RWPE1 (cell line): ENCODE measurements at regions not wholly inside any gene's neighbourhood (a gene's known extent, or its start where the extent isn't known, plus 50 kb on each side); places are given as distances from the start of the nearest gene placed in this dataset.

Experiments used
- CTCF ChIA-PET: fragments of 350-600 bp; sonication (Branson Sonifier 250); formaldehyde crosslinking; extraction: SDS; loops from one replicate; lab custom pipeline; 2021; lab: Yijun Ruan, JAX
- POLR2A ChIA-PET: fragments of 400-600 bp; formaldehyde crosslinking; extraction: SDS; loops from one replicate; lab custom pipeline; 2020; ENCODE audit warnings: antibody characterized with exemption; ENCODE audit not compliant: low non-redundant PET; lab: Yijun Ruan, JAX
- DNase-seq: peaks from one replicate; pipeline ENCODE4 v3.0.0; 2012; ENCODE audit warnings: low spot score
- H3K27ac ChIP-seq: fragments of 450-650 bp; 2 replicates; pipeline ENCODE4 v1.5.1; 2017
- CTCF ChIP-seq: fragments of 450-650 bp; conservative IDR thresholded peaks from 2 replicates; pipeline ENCODE4 v1.5.1; 2017; ENCODE audit warnings: low read depth, mild to moderate bottlenecking

GRCh38 chr11:133776671-133777367, 68.5 kb downstream of the SPATA19 start:
- CTCF ChIA-PET: no interaction called here
- TF ChIP-seq CTCF: no peak
- no peak overlapping the region for H3K27ac ChIP-seq
- DNase-seq: no peak
- POLR2A ChIA-PET: no interaction called here

GRCh38 chr11:133762538-133762937, 82.8 kb downstream of the SPATA19 start:
- POLR2A ChIA-PET: no interaction called here
- H3K27ac ChIP-seq: no peak overlapping the region
- CTCF ChIA-PET: interaction anchor here (0.7 kb wide), 1 partner anchor 73 kb away, joined by 3 read pairs; no protein-coding TSS in a partner anchor
- no peak for DNase-seq
- TF ChIP-seq CTCF: no peak

- no peak for TF ChIP-seq CTCF
- no peak for DNase-seq
- H3K27ac ChIP-seq: no peak overlapping the region
- ChIA-PET POLR2A (no interaction called here), CTCF (no interaction called here)
Measured at GRCh38 chr11:133753150-133753549, 92.2 kb downstream of the SPATA19 start.

- no peak for DNase-seq
- H3K27ac ChIP-seq: no peak overlapping the region
- ChIA-PET POLR2A (no interaction called here), CTCF (no interaction called here)
- TF ChIP-seq CTCF: no peak
Measured at GRCh38 chr11:133749841-133750240, 95.5 kb downstream of the SPATA19 start.

GRCh38 chr11:133747409-133747808, 97.9 kb downstream of the SPATA19 start:
- no peak for TF ChIP-seq CTCF
- DNase-seq: no peak

GRCh38 chr11:133746663-133747306, 98.5 kb downstream of the SPATA19 start:
- no peak overlapping the region for H3K27ac ChIP-seq
- no peak for TF ChIP-seq CTCF
- DNase-seq: no peak
- ChIA-PET POLR2A (no interaction called here), CTCF (interaction anchor here (0.7 kb wide), 1 partner anchor 312 kb away, joined by 3 read pairs; no protein-coding TSS in a partner anchor)

More at GRCh38 chr11:133747409-133747808, 97.9 kb downstream of the SPATA19 start:
- POLR2A ChIA-PET: no interaction called here
- CTCF ChIA-PET: no interaction called here
- H3K27ac ChIP-seq: no peak overlapping the region
